SU-DHL-6 (cell line): ENCODE measurements at regions not wholly inside any gene's neighbourhood (a gene's known extent, or its start where the extent isn't known, plus 50 kb on each side); places are given as distances from the start of the nearest gene placed in this dataset.

Source experiments
- H2AFZ ChIP-seq: fragments of 200-600 bp; sonication (generic); 2 replicates; pipeline ENCODE4 v1.6.1; 2014; ENCODE audit warnings: low read depth, mild to moderate bottlenecking, moderate library complexity, mixed read lengths, antibody characterized with exemption, low read length; ENCODE audit not compliant: severe bottlenecking
- H3F3A ChIP-seq: fragments of 200-600 bp; shearing (Covaris generic); 2 replicates; pipeline ENCODE4 v1.6.0; 2016; ENCODE audit warnings: antibody characterized with exemption, mild to moderate bottlenecking; ENCODE audit not compliant: insufficient read depth
- H3K27ac ChIP-seq: fragments of 200-600 bp; sonication (generic); 2 replicates; pipeline ENCODE4 v1.5.1; 2016; ENCODE audit warnings: low read depth, mild to moderate bottlenecking, low read length, moderate library complexity, mixed read lengths
- H3K27me3 ChIP-seq: fragments of 200-600 bp; sonication (generic), shearing (Covaris generic); 2 replicates; pipeline ENCODE4 v1.6.0; 2014; ENCODE audit warnings: mild to moderate bottlenecking, low read length
- H3K36me3 ChIP-seq: fragments of 200-600 bp; sonication (generic); 2 replicates; pipeline ENCODE4 v1.6.1; 2014; ENCODE audit warnings: mild to moderate bottlenecking, low read length, mixed read lengths
- H3K4me2 ChIP-seq: fragments of 300-600, 200-600 bp; shearing (Covaris generic), sonication (generic); 2 replicates; pipeline ENCODE4 v1.6.0; 2014; ENCODE audit warnings: low read length, low read depth, mild to moderate bottlenecking; ENCODE audit not compliant: poor library complexity, severe bottlenecking
- H3K4me3 ChIP-seq: fragments of 200-600 bp; sonication (generic); 2 replicates; pipeline ENCODE4 v1.5.1; 2014; ENCODE audit warnings: antibody characterized with exemption, low read length, mild to moderate bottlenecking, mixed read lengths; ENCODE audit not compliant: insufficient read depth, poor library complexity, severe bottlenecking
- H3K79me2 ChIP-seq: fragments of 200-600 bp; sonication (generic); 2 replicates; pipeline ENCODE4 v1.6.1; 2014; ENCODE audit warnings: mild to moderate bottlenecking, low read length, moderate library complexity; ENCODE audit not compliant: insufficient read depth
- H3K9ac ChIP-seq: fragments of 200-600 bp; sonication (generic); 2 replicates; pipeline ENCODE4 v1.7.0; 2014; ENCODE audit warnings: mild to moderate bottlenecking, low read length
- H3K9me2 ChIP-seq: fragments of 200-600 bp; sonication (generic); replicated peaks from 2 replicates; pipeline ENCODE4 v1.6.1; 2014; ENCODE audit warnings: low read length; ENCODE audit not compliant: insufficient read depth
- H3K9me3 ChIP-seq: fragments of 200-600 bp; sonication (generic); 2 replicates; pipeline ENCODE4 v1.6.1; 2014; ENCODE audit warnings: low read length, mixed read lengths; ENCODE audit not compliant: insufficient read depth
- H4K20me1 ChIP-seq: fragments of 200-600 bp; sonication (generic); 2 replicates; pipeline ENCODE4 v1.6.1; 2014; ENCODE audit warnings: low read depth, mild to moderate bottlenecking, antibody characterized with exemption, low read length, moderate library complexity, mixed read lengths
- CTCF ChIP-seq: fragments of 200-600 bp; sonication (generic); IDR thresholded peaks from one replicate; pipeline ENCODE4 v1.5.1; 2017; ENCODE audit warnings: antibody characterized with exemption, mild to moderate bottlenecking, low read length, moderate library complexity; ENCODE audit not compliant: insufficient read depth, poor library complexity, severe bottlenecking
- EZH2phosphoT487 ChIP-seq: fragments of 200-600 bp; sonication (generic), shearing (Covaris generic); conservative IDR thresholded peaks from 2 replicates; pipeline ENCODE4 v1.6.1; 2018; ENCODE audit warnings: mild to moderate bottlenecking, antibody characterized with exemption, low read length, moderate library complexity, mixed read lengths

GRCh38 chr3:81003817-81004216 lies 757.6 kb downstream of the GBE1 start:
- H3F3A ChIP-seq, result no peaks in the 10 kb centered on the region
- no peak overlapping the region for H3K4me3 ChIP-seq
- H2AFZ ChIP-seq, result no peak overlapping the region
- no peaks in the 10 kb centered on the region for H3K36me3 ChIP-seq
- TF ChIP-seq EZH2phosphoT487, result no peak
- no peak for TF ChIP-seq CTCF
- H3K9ac ChIP-seq, result no peak overlapping the region
- H3K9me3 ChIP-seq, result no peaks in the 10 kb centered on the region
- H4K20me1 ChIP-seq, result no peaks in the 10 kb centered on the region
- H3K27ac ChIP-seq, result no peak overlapping the region
- no peaks in the 10 kb centered on the region for H3K79me2 ChIP-seq
- no peak overlapping the region for H3K4me2 ChIP-seq
- no peaks in the 10 kb centered on the region for H3K9me2 ChIP-seq
- no peaks in the 10 kb centered on the region for H3K27me3 ChIP-seq

GRCh38 chr3:81003008-81003645 lies 758.3 kb downstream of the GBE1 start:
- Histone ChIP-seq H3K27me3 (no peaks in the 10 kb centered on the region), H3K27ac (no peak overlapping the region)
- TF ChIP-seq CTCF (no peak), EZH2phosphoT487 (no peak)

DNA sequence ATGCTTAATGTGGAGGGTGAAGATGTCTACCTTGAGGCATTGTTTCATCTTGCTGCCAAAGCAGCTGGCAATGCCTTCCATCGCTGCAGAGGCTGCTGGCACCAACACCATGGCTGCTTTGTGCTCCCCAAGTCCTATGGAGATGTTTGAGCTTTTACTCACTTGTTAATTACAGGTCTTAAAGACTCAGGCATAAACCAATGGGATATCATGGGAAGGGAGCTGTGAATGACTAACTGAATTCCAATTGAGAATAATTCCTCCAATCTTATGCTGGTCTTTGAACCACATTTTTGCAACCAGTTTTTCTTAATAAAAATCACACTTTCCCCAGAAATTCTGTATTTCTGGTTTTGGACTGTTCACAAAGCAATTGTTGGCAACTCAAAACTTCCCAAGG lies 762.0 kb downstream of the GBE1 start:
- H3K36me3 ChIP-seq, result no peaks in the 10 kb centered on the region
- no peaks in the 10 kb centered on the region for H3K79me2 ChIP-seq
- H2AFZ ChIP-seq, result no peak overlapping the region
- no peak overlapping the region for H3K9ac ChIP-seq
- H3K9me2 ChIP-seq, result no peaks in the 10 kb centered on the region
- no peaks in the 10 kb centered on the region for H3F3A ChIP-seq
- no peak overlapping the region for H3K4me3 ChIP-seq
- H3K4me2 ChIP-seq, result no peak overlapping the region
- H3K27me3 ChIP-seq, result no peaks in the 10 kb centered on the region
- H3K27ac ChIP-seq, result no peak overlapping the region
- H4K20me1 ChIP-seq, result no peaks in the 10 kb centered on the region
- H3K9me3 ChIP-seq, result no peaks in the 10 kb centered on the region
- TF ChIP-seq CTCF (no peak), EZH2phosphoT487 (no peak)

More at GRCh38 chr3:81003008-81003645, 758.3 kb downstream of the GBE1 start:
- Histone ChIP-seq H3K79me2 (no peaks in the 10 kb centered on the region), H3K9me3 (no peaks in the 10 kb centered on the region), H3K4me2 (no peak overlapping the region), H3F3A (no peaks in the 10 kb centered on the region), H3K9me2 (no peaks in the 10 kb centered on the region), H2AFZ (no peak overlapping the region), H3K9ac (no peak overlapping the region), H4K20me1 (no peaks in the 10 kb centered on the region), H3K36me3 (no peaks in the 10 kb centered on the region), H3K4me3 (no peak overlapping the region)
